Tibial artery (tissue), 4 donors: ENCODE measurements at regions not wholly inside any gene's neighbourhood (a gene's known extent, or its start where the extent isn't known, plus 50 kb on each side); places are given as distances from the start of the nearest gene placed in this dataset.
"Not testable (repeated sequence)": the region's sequence is repeated elsewhere in the genome, so short reads cannot be mapped to it uniquely, and the experiment has no call there.

ENCODE experiments used
- DNase-seq, 2 donors: peaks; one replicate each; pipeline ENCODE4 v3.0.0-alpha.2; 2019
- H3K27ac ChIP-seq, 2 donors: fragments of 200-600 bp; sonication (generic) in 1 of 2; 1 replicate in 1 of 2; 2 replicates in 1 of 2; pipeline ENCODE4 v1.5.1; 2018 to 2019; ENCODE audit warnings: mild to moderate bottlenecking in 1 of 2
- H3K27me3 ChIP-seq, 2 donors: fragments of 200-600 bp; sonication (generic) in 1 of 2; one replicate each; pipeline versions ENCODE4 v1.5.1 to v1.6.0; 2016 to 2019
- H3K36me3 ChIP-seq, 3 donors: fragments of 200-600 bp; sonication (generic) in 2 of 3; one replicate each; pipeline ENCODE4 v1.5.1; 2016 to 2019; ENCODE audit warnings: mild to moderate bottlenecking in 2 of 3
- H3K4me1 ChIP-seq, 4 donors: fragments of 200-600 bp; sonication (generic) in 2 of 4; 1 replicate in 3 of 4; 2 replicates in 1 of 4; pipeline ENCODE4 v1.5.1; 2016 to 2019
- H3K4me3 ChIP-seq, 2 donors: fragments of 200-600 bp; sonication (generic) in 1 of 2; 1 replicate in 1 of 2; 2 replicates in 1 of 2; pipeline ENCODE4 v1.5.1; 2018 to 2019; ENCODE audit warnings: mild to moderate bottlenecking in 2 of 2
- H3K9me3 ChIP-seq, 3 donors: fragments of 200-600 bp; sonication (generic) in 1 of 3; one replicate each; pipeline ENCODE4 v1.5.1; 2016 to 2019
- CTCF ChIP-seq, 2 experiments: fragments of 200-600 bp in 1 of 2; fragments of 450-650 bp in 1 of 2; IDR thresholded peaks; one replicate each; pipeline ENCODE4 v1.5.1; 2017 to 2019; ENCODE audit warnings: antibody characterized with exemption in 2 of 2, mild to moderate bottlenecking in 1 of 2, moderate library complexity in 1 of 2
- intact Hi-C: fragments of 100-400 bp; cut with DNase I; formaldehyde crosslinking; loops from one replicate; pipeline ENCODE4 v1.15.0; 2023; ENCODE audit warnings: low total_unique reads

- Histone ChIP-seq H3K4me3 (no peak overlapping the region), H3K36me3 (no peaks in the 10 kb centered on the region), H3K27ac (no peak overlapping the region), H3K4me1 (no peaks in the 10 kb centered on the region), H3K9me3 (peaks cover 0 to 7% (median 0%) of the 10 kb centered on the region in 3 donors), H3K27me3 (peaks cover 0 to 10% of the 10 kb centered on the region in 2 donors)
- DNase-seq: no peak
- TF ChIP-seq CTCF (IDR thresholded peaks at IDR 0.05): no peak
- intact Hi-C loops: no loop called here
These were observed 118.7 kb downstream of the NPTX2 start for GRCh38 chr7:98735801-98736200.

GRCh38 chr7:98736461-98736860 lies 119.4 kb downstream of the NPTX2 start:
- H3K4me3 ChIP-seq, DNase-seq, H3K36me3 ChIP-seq, H3K27ac ChIP-seq, H3K4me1 ChIP-seq, intact Hi-C loops, H3K9me3 ChIP-seq: not testable (repeated sequence)
- H3K27me3 ChIP-seq: peaks cover 0 to 13% of the 10 kb centered on the region in 2 donors

- DNase-seq: no peak
- intact Hi-C loops: no loop called here
- peaks cover 0 to 7% (median 0%) of the 10 kb centered on the region in 3 donors for H3K9me3 ChIP-seq
- peaks cover 0 to 13% of the 10 kb centered on the region in 2 donors for H3K27me3 ChIP-seq
- H3K4me3 ChIP-seq: no peak overlapping the region
- no peaks in the 10 kb centered on the region for H3K36me3 ChIP-seq
- H3K4me1 ChIP-seq: no peaks in the 10 kb centered on the region
- TF ChIP-seq CTCF (IDR thresholded peaks at IDR 0.05): no peak
- no peak overlapping the region for H3K27ac ChIP-seq
These were observed 120.1 kb downstream of the NPTX2 start for GRCh38 chr7:98737176-98737575.

- TF ChIP-seq CTCF (IDR thresholded peaks at IDR 0.05): no peak
- Histone ChIP-seq H3K27ac (no peak overlapping the region), H3K27me3 (peaks cover 0 to 13% of the 10 kb centered on the region in 2 donors), H3K4me1 (no peaks in the 10 kb centered on the region), H3K36me3 (no peaks in the 10 kb centered on the region), H3K4me3 (no peak overlapping the region), H3K9me3 (peaks cover 0 to 5% (median 0%) of the 10 kb centered on the region in 3 donors)
- intact Hi-C loops: no loop called here
- no peak for DNase-seq
These were observed 123.6 kb downstream of the NPTX2 start for GRCh38 chr7:98740643-98741042.

- Histone ChIP-seq H3K4me3 (no peak overlapping the region), H3K27me3 (peaks cover 0 to 30% of the 10 kb centered on the region in 2 donors), H3K36me3 (no peaks in the 10 kb centered on the region), H3K9me3 (peaks cover 0 to 5% (median 0%) of the 10 kb centered on the region in 3 donors), H3K27ac (no peak overlapping the region), H3K4me1 (no peaks in the 10 kb centered on the region)
- DNase-seq: peak in 1 of 2 donors; percentile 49
- peak; percentile 28 to 51 for TF ChIP-seq CTCF (IDR thresholded peaks at IDR 0.05)
- intact Hi-C loops: no loop called here
These were observed 124.0 kb downstream of the TMEM130 start for GRCh38 chr7:98745722-98746318.

GRCh38 chr7:98748090-98748489 lies 121.7 kb downstream of the TMEM130 start:
- H3K4me3 ChIP-seq: no peak overlapping the region
- no peaks in the 10 kb centered on the region for H3K36me3 ChIP-seq
- peaks cover 0 to 24% of the 10 kb centered on the region in 2 donors for H3K27me3 ChIP-seq
- intact Hi-C loops: no loop called here
- peaks cover 0 to 5% (median 0%) of the 10 kb centered on the region in 3 donors for H3K9me3 ChIP-seq
- DNase-seq: no peak
- no peaks in the 10 kb centered on the region for H3K4me1 ChIP-seq
- H3K27ac ChIP-seq: no peak overlapping the region
- TF ChIP-seq CTCF (IDR thresholded peaks at IDR 0.05): no peak
